Natural killer cell (primary cell): ENCODE measurements at regions not wholly inside any gene's neighbourhood (a gene's known extent, or its start where the extent isn't known, plus 50 kb on each side); places are given as distances from the start of the nearest gene placed in this dataset.

Source experiments
- ATAC-seq, 3 donors: fragments of 150-1000 bp in 2 of 3; fragments of 200-7000 bp in 1 of 3; cut with Tn5 transposase; 1 replicate in 1 of 3; 2 replicates in 2 of 3; pipeline ENCODE4 v1.10.0; 2021; ENCODE audit warnings: mild to moderate bottlenecking in 2 of 3, moderate library complexity in 2 of 3
- DNase-seq, 2 donors: peaks; one replicate each; pipeline versions ENCODE4 v3.0.0 to v3.0.0-alpha.2; 2013 to 2021; ENCODE audit warnings: mixed read lengths in 1 of 2
- H3K27ac ChIP-seq: one replicate; pipeline ENCODE4 v1.5.1; 2013; ENCODE audit warnings: mild to moderate bottlenecking, low read length
- H3K27me3 ChIP-seq: one replicate; pipeline ENCODE4 v1.6.1; 2013; ENCODE audit warnings: low read length; ENCODE audit not compliant: control insufficient read depth, insufficient read depth
- H3K36me3 ChIP-seq: one replicate; pipeline ENCODE4 v1.6.1; 2013; ENCODE audit warnings: low read length; ENCODE audit not compliant: control insufficient read depth, insufficient read depth
- H3K4me1 ChIP-seq: one replicate; pipeline ENCODE4 v1.6.1; 2013; ENCODE audit warnings: low read length; ENCODE audit not compliant: control insufficient read depth, insufficient read depth
- H3K4me3 ChIP-seq: one replicate; pipeline ENCODE4 v1.5.1; 2013; ENCODE audit warnings: low read length
- H3K9me3 ChIP-seq: one replicate; pipeline ENCODE4 v1.6.1; 2013; ENCODE audit warnings: low read length; ENCODE audit not compliant: control insufficient read depth, insufficient read depth
- H3K27ac Mint-ChIP-seq, 2 donors: one replicate each; pipeline ENCODE4 v1.8.0; 2022; ENCODE audit warnings: mild to moderate bottlenecking in 2 of 2, mixed read lengths in 2 of 2, moderate library complexity in 1 of 2
- H3K27me3 Mint-ChIP-seq, 2 donors: one replicate each; pipeline ENCODE4 v1.8.0; 2022; ENCODE audit warnings: low read depth in 2 of 2, mixed read lengths in 2 of 2
- H3K36me3 Mint-ChIP-seq: one replicate; pipeline ENCODE4 v1.8.0; 2022; ENCODE audit warnings: mixed read lengths
- H3K4me1 Mint-ChIP-seq, 2 donors: one replicate each; pipeline ENCODE4 v1.8.0; 2022; ENCODE audit warnings: mixed read lengths in 2 of 2
- H3K4me3 Mint-ChIP-seq: one replicate; pipeline ENCODE4 v1.8.0; 2022; ENCODE audit warnings: mild to moderate bottlenecking, moderate library complexity, mixed read lengths
- H3K9me3 Mint-ChIP-seq, 2 donors: one replicate each; pipeline ENCODE4 v1.8.0; 2022; ENCODE audit warnings: mixed read lengths in 2 of 2
- CTCF ChIP-seq: fragments of 200-600 bp; IDR thresholded peaks from one replicate; pipeline ENCODE4 v1.8.0; 2022; ENCODE audit warnings: antibody characterized with exemption
- WGBS: methylation state at CpG from one replicate; pipeline ENCODE4 v1.1.7; 2013; ENCODE audit warnings: missing lambda C conversion rate; ENCODE audit not compliant: insufficient coverage; 5-methylcytosine and 5-hydroxymethylcytosine counted together
- intact Hi-C: fragments of 100-400 bp; cut with micrococcal nuclease; formaldehyde crosslinking; loops from one replicate; pipeline ENCODE4 v1.14.2; 2022

GRCh38 chr20:21017528-21018085 is 88.6 kb downstream of the LINC00237 start:
- no peaks in the 10 kb centered on the region for H3K36me3 Mint-ChIP-seq
- no peak for ATAC-seq

GRCh38 chr20:21016751-21017150 is 89.4 kb downstream of the LINC00237 start:
- Mint-ChIP-seq H3K9me3 (peaks cover 0 to under 1% of the 10 kb centered on the region in 2 donors), H3K4me1 (no peaks in the 10 kb centered on the region), H3K27me3 (peaks cover 30 to 43% of the 10 kb centered on the region in 2 donors), H3K36me3 (no peaks in the 10 kb centered on the region), H3K27ac (no peak overlapping the region), H3K4me3 (no peak overlapping the region)
- intact Hi-C loops = loop anchor here (10.0 kb wide), 1 partner anchor 62 kb away; no protein-coding TSS in a partner anchor
- no peaks in the 10 kb centered on the region for H3K4me1 ChIP-seq
- H3K27me3 ChIP-seq = peaks cover 4% of the 10 kb centered on the region
- no peak for TF ChIP-seq CTCF
- no peak for DNase-seq
- WGBS = 84% methylated on average over 3 of the region's 3 CpGs
- no peaks in the 10 kb centered on the region for H3K36me3 ChIP-seq
- no peak overlapping the region for H3K4me3 ChIP-seq
- no peak overlapping the region for H3K27ac ChIP-seq
- no peak for ATAC-seq
- H3K9me3 ChIP-seq = no peaks in the 10 kb centered on the region

More at GRCh38 chr20:21017528-21018085, 88.6 kb downstream of the LINC00237 start:
- H3K27me3 ChIP-seq = peaks cover 4% of the 10 kb centered on the region
- H3K36me3 ChIP-seq = no peaks in the 10 kb centered on the region
- peaks cover 28 to 43% of the 10 kb centered on the region in 2 donors for H3K27me3 Mint-ChIP-seq
- DNase-seq = no peak
- no peak for TF ChIP-seq CTCF
- no peaks in the 10 kb centered on the region for H3K9me3 Mint-ChIP-seq
- no peaks in the 10 kb centered on the region for H3K4me1 ChIP-seq
- no peak overlapping the region for H3K27ac ChIP-seq
- no peak overlapping the region for H3K4me3 Mint-ChIP-seq
- no peaks in the 10 kb centered on the region for H3K4me1 Mint-ChIP-seq
- intact Hi-C loops = loop anchor here (10.0 kb wide), 1 partner anchor 63 kb away; no protein-coding TSS in a partner anchor
- no peak overlapping the region for H3K4me3 ChIP-seq
- no peak overlapping the region for H3K27ac Mint-ChIP-seq
- H3K9me3 ChIP-seq = no peaks in the 10 kb centered on the region
- WGBS = 43% methylated on average over 9 of the region's 11 CpGs

- Mint-ChIP-seq H3K9me3 (peaks cover 0 to 2% of the 10 kb centered on the region in 2 donors), H3K4me3 (no peak overlapping the region), H3K36me3 (no peaks in the 10 kb centered on the region), H3K27me3 (peaks cover 15 to 22% of the 10 kb centered on the region in 2 donors), H3K4me1 (no peaks in the 10 kb centered on the region), H3K27ac (no peak overlapping the region)
- intact Hi-C loops = loop anchor here (10.0 kb wide), 1 partner anchor 60 kb away; no protein-coding TSS in a partner anchor
- Histone ChIP-seq H3K4me3 (no peak overlapping the region), H3K27me3 (peaks cover 4% of the 10 kb centered on the region), H3K27ac (no peak overlapping the region), H3K9me3 (no peaks in the 10 kb centered on the region), H3K4me1 (no peaks in the 10 kb centered on the region), H3K36me3 (no peaks in the 10 kb centered on the region)
- TF ChIP-seq CTCF = no peak
- ATAC-seq (no peak), DNase-seq (no peak)
- 63% methylated on average over 1 of the region's 1 CpG for WGBS
Observed at GRCh38 chr20:21014528-21014927, 91.6 kb downstream of the LINC00237 start.

GRCh38 chr20:21008951-21009350 is 97.2 kb downstream of the LINC00237 start:
- no peaks in the 10 kb centered on the region for H3K4me1 Mint-ChIP-seq
- H3K36me3 Mint-ChIP-seq = no peaks in the 10 kb centered on the region
- peaks cover 0 to 2% of the 10 kb centered on the region in 2 donors for H3K9me3 Mint-ChIP-seq
- no peak for DNase-seq
- no peak for TF ChIP-seq CTCF
- Histone ChIP-seq H3K4me3 (no peak overlapping the region), H3K36me3 (no peaks in the 10 kb centered on the region), H3K9me3 (no peaks in the 10 kb centered on the region), H3K27me3 (no peaks in the 10 kb centered on the region), H3K4me1 (no peaks in the 10 kb centered on the region), H3K27ac (no peak overlapping the region)
- intact Hi-C loops = no loop called here
- 87% methylated on average over 7 of the region's 7 CpGs for WGBS
- H3K27me3 Mint-ChIP-seq = peaks cover 5 to 11% of the 10 kb centered on the region in 2 donors
- no peak overlapping the region for H3K27ac Mint-ChIP-seq
- ATAC-seq = no peak
- no peak overlapping the region for H3K4me3 Mint-ChIP-seq
